ENCODE measurements at regions not wholly inside any gene's neighbourhood (a gene's known extent, or its start where the extent isn't known, plus 50 kb on each side); places are given as distances from the start of the nearest gene placed in this dataset.

GRCh38 chr21:43348801-43349261, 78.1 kb downstream of the SIK1 start:
- TF ChIP-seq, protein P1, sequence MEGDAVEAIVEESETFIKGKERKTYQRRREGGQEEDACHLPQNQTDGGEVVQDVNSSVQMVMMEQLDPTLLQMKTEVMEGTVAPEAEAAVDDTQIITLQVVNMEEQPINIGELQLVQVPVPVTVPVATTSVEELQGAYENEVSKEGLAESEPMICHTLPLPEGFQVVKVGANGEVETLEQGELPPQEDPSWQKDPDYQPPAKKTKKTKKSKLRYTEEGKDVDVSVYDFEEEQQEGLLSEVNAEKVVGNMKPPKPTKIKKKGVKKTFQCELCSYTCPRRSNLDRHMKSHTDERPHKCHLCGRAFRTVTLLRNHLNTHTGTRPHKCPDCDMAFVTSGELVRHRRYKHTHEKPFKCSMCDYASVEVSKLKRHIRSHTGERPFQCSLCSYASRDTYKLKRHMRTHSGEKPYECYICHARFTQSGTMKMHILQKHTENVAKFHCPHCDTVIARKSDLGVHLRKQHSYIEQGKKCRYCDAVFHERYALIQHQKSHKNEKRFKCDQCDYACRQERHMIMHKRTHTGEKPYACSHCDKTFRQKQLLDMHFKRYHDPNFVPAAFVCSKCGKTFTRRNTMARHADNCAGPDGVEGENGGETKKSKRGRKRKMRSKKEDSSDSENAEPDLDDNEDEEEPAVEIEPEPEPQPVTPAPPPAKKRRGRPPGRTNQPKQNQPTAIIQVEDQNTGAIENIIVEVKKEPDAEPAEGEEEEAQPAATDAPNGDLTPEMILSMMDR (IDR thresholded peaks at IDR 0.05): no peak
- TF ChIP-seq POLR2A (IDR thresholded peaks at IDR 0.05): no peak
